ENCODE measurements at regions not wholly inside any gene's neighbourhood (a gene's known extent, or its start where the extent isn't known, plus 50 kb on each side); places are given as distances from the start of the nearest gene placed in this dataset.

- no peak for TF ChIP-seq CTCF (IDR thresholded peaks at IDR 0.05; ENCODE audit: control extremely low read depth, extremely low read depth, low read depth, missing control alignments)
- POLR2A ChIA-PET = no interaction called here
- no peak for DNase-seq (ENCODE audit: extremely low spot score)
- CTCF ChIA-PET = interaction anchor here (2.4 kb wide), 1 partner anchor 12 kb away, joined by 9 read pairs; no protein-coding TSS in a partner anchor
Observed at GRCh38 chr4:83679254-83679653, 143.3 kb downstream of the GPAT3 start.

GRCh38 chr4:83677656-83678055 is 141.7 kb downstream of the GPAT3 start:
- ChIA-PET POLR2A (no interaction called here), CTCF (no interaction called here)
- no peak for TF ChIP-seq CTCF (IDR thresholded peaks at IDR 0.05; ENCODE audit: control extremely low read depth, extremely low read depth, low read depth, missing control alignments)

GRCh38 chr4:83664741-83665140 is 128.8 kb downstream of the GPAT3 start:
- ChIA-PET POLR2A (no interaction called here), CTCF (interaction anchor here (2.0 to 2.2 kb wide), 2 partner anchors 10 to 18 kb away, joined by 5 read pairs; no protein-coding TSS in a partner anchor)
- DNase-seq (ENCODE audit: extremely low spot score) = no peak
- TF ChIP-seq CTCF (IDR thresholded peaks at IDR 0.05; ENCODE audit: control extremely low read depth, extremely low read depth, low read depth, missing control alignments) = no peak

More at GRCh38 chr4:83677656-83678055, 141.7 kb downstream of the GPAT3 start:
- no peak for DNase-seq (ENCODE audit: extremely low spot score)

- no peak for TF ChIP-seq CTCF (IDR thresholded peaks at IDR 0.05; ENCODE audit: control extremely low read depth, extremely low read depth, low read depth, missing control alignments)
- no peak for DNase-seq (ENCODE audit: extremely low spot score)
- CTCF ChIA-PET = interaction anchor here (1.3 to 2.2 kb wide), 3 partner anchors 9 to 19 kb away, joined by 3 to 5 read pairs (median 5); no protein-coding TSS in a partner anchor
- POLR2A ChIA-PET = no interaction called here
Observed at GRCh38 chr4:83664071-83664470, 128.2 kb downstream of the GPAT3 start.

- DNase-seq (ENCODE audit: extremely low spot score) = no peak
- POLR2A ChIA-PET = no interaction called here
- no peak for TF ChIP-seq CTCF (IDR thresholded peaks at IDR 0.05; ENCODE audit: control extremely low read depth, extremely low read depth, low read depth, missing control alignments)
- CTCF ChIA-PET = no interaction called here
Observed at GRCh38 chr4:83662204-83662603, 126.3 kb downstream of the GPAT3 start.

- TF ChIP-seq CTCF (IDR thresholded peaks at IDR 0.05; ENCODE audit: control extremely low read depth, extremely low read depth, low read depth, missing control alignments) = no peak
- ChIA-PET CTCF (no interaction called here), POLR2A (no interaction called here)
- no peak for DNase-seq (ENCODE audit: extremely low spot score)
Observed at GRCh38 chr4:83661359-83661758, 125.5 kb downstream of the GPAT3 start.

- POLR2A ChIA-PET = no interaction called here
- CTCF ChIA-PET = no interaction called here
- no peak for DNase-seq (ENCODE audit: extremely low spot score)
- no peak for TF ChIP-seq CTCF (IDR thresholded peaks at IDR 0.05; ENCODE audit: control extremely low read depth, extremely low read depth, low read depth, missing control alignments)
Observed at GRCh38 chr4:83660578-83660977, 124.7 kb downstream of the GPAT3 start.
